ENCODE measurements at regions not wholly inside any gene's neighbourhood (a gene's known extent, or its start where the extent isn't known, plus 50 kb on each side); places are given as distances from the start of the nearest gene placed in this dataset.
A peak's percentile ranks its signal among the peaks of the same experiment; 100 is the strongest.

GRCh38 chr22:22037229-22037628 is 54.6 kb upstream of the TOP3B start:
- Histone ChIP-seq H3K4me3 (no peak overlapping the region), H3K36me3 (no peaks in the 10 kb centered on the region)
- TF ChIP-seq POLR2A (IDR thresholded peaks at IDR 0.05) (no peak), CTCF (IDR thresholded peaks at IDR 0.05) (no peak)

GRCh38 chr22:22036588-22036987 is 54.0 kb upstream of the TOP3B start:
- no peak overlapping the region for H3K4me3 ChIP-seq
- H3K9me3 ChIP-seq: no peaks in the 10 kb centered on the region
- no peaks in the 10 kb centered on the region for H3K36me3 ChIP-seq
- H3K27ac ChIP-seq: peak overlapping the region in 2 of 4 donors; percentile 54 to 70
- H3K4me1 ChIP-seq: peaks cover 0 to 7% (median 0%) of the 10 kb centered on the region in 4 donors
- DNase-seq: no peak
- H3K27me3 ChIP-seq: no peaks in the 10 kb centered on the region
- no peak for TF ChIP-seq CTCF (IDR thresholded peaks at IDR 0.05)
- TF ChIP-seq POLR2A (IDR thresholded peaks at IDR 0.05): no peak

More at GRCh38 chr22:22037229-22037628, 54.6 kb upstream of the TOP3B start:
- Histone ChIP-seq H3K27me3 (no peaks in the 10 kb centered on the region), H3K27ac (peak overlapping the region in 2 of 4 donors; percentile 54 to 70), H3K4me1 (peaks cover 0 to under 1% (median 0%) of the 10 kb centered on the region in 4 donors), H3K9me3 (no peaks in the 10 kb centered on the region)
- peak in 2 of 3 donors; percentile 76 to 78 for DNase-seq

- no peaks in the 10 kb centered on the region for H3K9me3 ChIP-seq
- H3K27me3 ChIP-seq: no peaks in the 10 kb centered on the region
- H3K36me3 ChIP-seq: no peaks in the 10 kb centered on the region
- H3K4me1 ChIP-seq: peaks cover 0 to 7% (median 0%) of the 10 kb centered on the region in 4 donors
- no peak overlapping the region for H3K4me3 ChIP-seq
- DNase-seq: no peak
- TF ChIP-seq POLR2A (IDR thresholded peaks at IDR 0.05) (no peak), CTCF (IDR thresholded peaks at IDR 0.05) (no peak)
- peak overlapping the region in 1 of 4 donors; percentile 70 for H3K27ac ChIP-seq
Observed at GRCh38 chr22:22035771-22036314, 53.3 kb upstream of the TOP3B start.

- Histone ChIP-seq H3K4me1 (peaks cover 0 to 7% (median 0%) of the 10 kb centered on the region in 4 donors), H3K27ac (no peak overlapping the region), H3K36me3 (no peaks in the 10 kb centered on the region), H3K9me3 (no peaks in the 10 kb centered on the region), H3K27me3 (no peaks in the 10 kb centered on the region), H3K4me3 (no peak overlapping the region)
- DNase-seq: no peak
- no peak for TF ChIP-seq CTCF (IDR thresholded peaks at IDR 0.05)
- no peak for TF ChIP-seq POLR2A (IDR thresholded peaks at IDR 0.05)
Observed at GRCh38 chr22:22035203-22035602, 52.6 kb upstream of the TOP3B start.

GRCh38 chr22:22034469-22035132 is 52.0 kb upstream of the TOP3B start:
- Histone ChIP-seq H3K27me3 (no peaks in the 10 kb centered on the region), H3K27ac (no peak overlapping the region), H3K4me1 (peaks cover 0 to 7% (median 0%) of the 10 kb centered on the region in 4 donors), H3K9me3 (no peaks in the 10 kb centered on the region), H3K36me3 (no peaks in the 10 kb centered on the region), H3K4me3 (no peak overlapping the region)
- DNase-seq: no peak
- TF ChIP-seq POLR2A (IDR thresholded peaks at IDR 0.05) (no peak), CTCF (IDR thresholded peaks at IDR 0.05) (no peak)

Measured in Peyer's patch (tissue), 4 donors.